ENCODE measurements at regions not wholly inside any gene's neighbourhood (a gene's known extent, or its start where the extent isn't known, plus 50 kb on each side); places are given as distances from the start of the nearest gene placed in this dataset.

DNA sequence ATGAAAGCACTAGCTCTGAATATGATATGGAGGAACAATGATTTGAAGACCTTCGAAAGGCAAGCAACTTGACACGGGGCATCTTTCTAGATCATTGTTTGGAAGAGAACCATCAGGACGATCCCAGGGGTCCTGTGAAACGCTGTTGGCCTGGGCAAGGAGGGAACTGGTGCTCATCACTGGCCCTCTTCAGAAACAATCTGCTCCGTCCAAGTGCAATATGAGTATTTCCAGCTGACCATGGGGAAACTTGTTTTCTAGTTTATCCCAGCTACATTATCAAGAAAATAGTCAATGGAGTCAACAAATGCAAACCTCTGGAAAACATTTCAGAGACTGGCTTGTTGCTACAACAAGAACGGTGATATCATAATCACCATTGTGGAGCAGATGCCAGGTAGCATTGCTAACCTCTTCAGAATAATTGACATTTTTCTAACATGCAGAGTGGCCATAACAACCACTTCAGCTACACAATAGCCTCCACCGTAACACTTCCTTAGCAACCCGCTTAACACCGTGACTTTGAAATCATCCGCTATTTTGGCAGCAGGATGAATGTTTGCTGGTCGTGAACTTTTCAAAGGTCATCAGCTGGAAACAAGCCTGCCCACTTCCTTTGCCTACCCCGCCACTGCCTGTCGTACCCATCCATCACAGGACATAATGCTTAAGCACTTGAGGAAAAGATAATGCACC lies 112.0 kb upstream of the PDE10A start:
- TF ChIP-seq, protein P1, sequence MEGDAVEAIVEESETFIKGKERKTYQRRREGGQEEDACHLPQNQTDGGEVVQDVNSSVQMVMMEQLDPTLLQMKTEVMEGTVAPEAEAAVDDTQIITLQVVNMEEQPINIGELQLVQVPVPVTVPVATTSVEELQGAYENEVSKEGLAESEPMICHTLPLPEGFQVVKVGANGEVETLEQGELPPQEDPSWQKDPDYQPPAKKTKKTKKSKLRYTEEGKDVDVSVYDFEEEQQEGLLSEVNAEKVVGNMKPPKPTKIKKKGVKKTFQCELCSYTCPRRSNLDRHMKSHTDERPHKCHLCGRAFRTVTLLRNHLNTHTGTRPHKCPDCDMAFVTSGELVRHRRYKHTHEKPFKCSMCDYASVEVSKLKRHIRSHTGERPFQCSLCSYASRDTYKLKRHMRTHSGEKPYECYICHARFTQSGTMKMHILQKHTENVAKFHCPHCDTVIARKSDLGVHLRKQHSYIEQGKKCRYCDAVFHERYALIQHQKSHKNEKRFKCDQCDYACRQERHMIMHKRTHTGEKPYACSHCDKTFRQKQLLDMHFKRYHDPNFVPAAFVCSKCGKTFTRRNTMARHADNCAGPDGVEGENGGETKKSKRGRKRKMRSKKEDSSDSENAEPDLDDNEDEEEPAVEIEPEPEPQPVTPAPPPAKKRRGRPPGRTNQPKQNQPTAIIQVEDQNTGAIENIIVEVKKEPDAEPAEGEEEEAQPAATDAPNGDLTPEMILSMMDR (IDR thresholded peaks at IDR 0.05; ENCODE audit: low read depth, low read length) = no peak
- no peak for DNase-seq (ENCODE audit: extremely low read depth, low read depth)

GRCh38 chr6:165770397-165771082 lies 107.5 kb upstream of the PDE10A start:
- TF ChIP-seq, protein P1 (IDR thresholded peaks at IDR 0.05; ENCODE audit: low read depth, low read length) = no peak
- no peak for DNase-seq (ENCODE audit: extremely low read depth, low read depth)

DNA sequence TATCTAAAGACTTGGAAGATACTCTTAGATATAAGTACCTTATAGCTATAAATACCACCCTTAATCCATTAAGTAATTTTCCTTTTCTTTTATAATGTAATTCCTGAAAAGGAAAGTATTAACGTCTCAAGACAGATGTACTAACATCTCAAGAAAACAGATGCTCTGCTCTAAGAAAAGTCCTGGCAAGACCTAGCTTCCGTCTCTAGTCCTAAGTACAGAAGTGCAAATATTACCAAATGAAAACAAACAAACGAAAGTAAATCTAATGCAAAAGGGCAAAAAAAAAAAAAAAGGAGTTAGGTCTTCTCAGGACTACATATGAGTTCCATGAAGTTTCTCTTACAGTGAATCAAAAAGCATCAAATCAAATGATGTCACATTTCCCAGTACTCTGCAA lies 106.8 kb upstream of the PDE10A start:
- TF ChIP-seq, protein P1 (IDR thresholded peaks at IDR 0.05; ENCODE audit: low read depth, low read length) = no peak
- DNase-seq (ENCODE audit: extremely low read depth, low read depth) = no peak

DNA sequence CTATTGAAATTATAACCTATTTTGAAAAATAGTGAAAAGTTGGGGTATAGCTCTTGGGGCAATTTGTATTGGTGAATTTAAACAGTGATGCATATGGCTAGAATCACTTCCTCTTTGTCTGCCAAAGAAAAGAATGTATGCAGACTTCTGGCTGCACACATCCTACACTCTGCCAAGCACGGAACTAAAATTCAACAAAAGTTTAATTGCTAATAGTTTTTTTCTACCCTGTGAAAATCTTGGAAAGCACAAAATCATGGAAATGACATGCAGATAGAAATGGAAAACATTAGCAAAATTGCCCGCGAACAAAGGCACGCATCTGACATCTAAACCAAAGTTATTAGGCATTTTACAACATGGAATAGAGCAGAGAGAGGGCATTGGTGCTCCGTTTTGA lies 106.4 kb upstream of the PDE10A start:
- DNase-seq (ENCODE audit: extremely low read depth, low read depth) = no peak
- TF ChIP-seq, protein P1 (IDR thresholded peaks at IDR 0.05; ENCODE audit: low read depth, low read length) = no peak

DNA sequence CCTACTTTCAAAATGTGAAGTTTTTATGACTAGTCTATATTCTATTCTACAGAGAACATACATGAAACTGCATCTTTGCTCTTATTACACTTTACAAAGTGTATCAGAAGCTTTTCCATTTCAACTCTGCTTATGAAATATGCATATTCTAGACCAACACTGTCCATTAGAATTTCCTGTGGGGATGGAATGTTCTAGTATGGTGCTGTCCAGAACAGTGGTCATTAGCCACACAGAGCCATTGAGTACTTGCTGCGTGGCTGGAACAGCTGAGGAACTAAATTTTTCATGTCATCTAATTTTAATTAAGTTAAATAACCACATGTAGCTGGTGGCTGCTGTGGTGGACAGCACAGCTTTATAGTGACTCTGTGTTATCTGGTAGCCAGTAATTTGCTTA lies 105.9 kb upstream of the PDE10A start:
- TF ChIP-seq, protein P1 (IDR thresholded peaks at IDR 0.05; ENCODE audit: low read depth, low read length) = no peak
- no peak for DNase-seq (ENCODE audit: extremely low read depth, low read depth)

DNA sequence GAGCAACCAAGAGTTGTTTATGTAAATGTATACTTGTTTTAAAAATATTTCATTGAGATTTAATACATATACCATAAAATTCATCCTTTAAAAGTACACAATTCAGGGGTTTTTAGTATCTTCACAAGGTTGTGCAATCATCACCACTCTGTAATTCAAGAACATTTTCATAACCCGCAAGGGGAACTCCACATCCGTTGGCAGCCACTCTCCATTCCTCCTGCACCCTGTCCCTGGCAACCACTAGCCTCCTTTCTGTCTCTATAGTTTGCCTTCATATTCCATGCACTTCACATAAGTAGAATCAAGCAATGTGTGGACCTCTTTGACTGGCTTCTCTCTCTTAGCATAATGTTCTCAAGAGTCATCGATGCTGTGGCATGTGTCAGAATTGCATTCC lies 104.2 kb upstream of the PDE10A start:
- TF ChIP-seq, protein P1 (IDR thresholded peaks at IDR 0.05; ENCODE audit: low read depth, low read length) = no peak
- DNase-seq (ENCODE audit: extremely low read depth, low read depth) = no peak

GRCh38 chr6:165766457-165766856 lies 103.4 kb upstream of the PDE10A start:
- TF ChIP-seq, protein P1 (IDR thresholded peaks at IDR 0.05; ENCODE audit: low read depth, low read length) = no peak
- DNase-seq (ENCODE audit: extremely low read depth, low read depth) = no peak
